Skeletal muscle satellite cell (primary cell): ENCODE measurements at regions not wholly inside any gene's neighbourhood (a gene's known extent, or its start where the extent isn't known, plus 50 kb on each side); places are given as distances from the start of the nearest gene placed in this dataset.

ENCODE experiments used
- H3K27me3 ChIP-seq: 2 replicates; pipeline ENCODE4 v1.7.0; 2013; ENCODE audit warnings: low read length; ENCODE audit not compliant: control insufficient read depth, insufficient read depth
- H3K36me3 ChIP-seq: 2 replicates; pipeline ENCODE4 v1.7.0; 2013; ENCODE audit warnings: mild to moderate bottlenecking, control low read depth, low read length; ENCODE audit not compliant: insufficient read depth
- H3K4me1 ChIP-seq: 2 replicates; pipeline ENCODE4 v1.7.0; 2013; ENCODE audit warnings: low read length; ENCODE audit not compliant: control insufficient read depth, insufficient read depth
- H3K4me2 ChIP-seq: 2 replicates; pipeline ENCODE4 v1.7.0; 2013; ENCODE audit warnings: mild to moderate bottlenecking, low read length
- H3K4me3 ChIP-seq: 2 replicates; pipeline ENCODE4 v1.7.0; 2013; ENCODE audit warnings: low read length
- H3K9ac ChIP-seq: 2 replicates; pipeline ENCODE4 v1.7.0; 2013; ENCODE audit warnings: mild to moderate bottlenecking, low read depth, low read length, moderate library complexity
- H3K9me3 ChIP-seq: replicated peaks from 2 replicates; pipeline ENCODE4 v1.7.0; 2013; ENCODE audit warnings: mild to moderate bottlenecking, control low read depth, low read length

DNA sequence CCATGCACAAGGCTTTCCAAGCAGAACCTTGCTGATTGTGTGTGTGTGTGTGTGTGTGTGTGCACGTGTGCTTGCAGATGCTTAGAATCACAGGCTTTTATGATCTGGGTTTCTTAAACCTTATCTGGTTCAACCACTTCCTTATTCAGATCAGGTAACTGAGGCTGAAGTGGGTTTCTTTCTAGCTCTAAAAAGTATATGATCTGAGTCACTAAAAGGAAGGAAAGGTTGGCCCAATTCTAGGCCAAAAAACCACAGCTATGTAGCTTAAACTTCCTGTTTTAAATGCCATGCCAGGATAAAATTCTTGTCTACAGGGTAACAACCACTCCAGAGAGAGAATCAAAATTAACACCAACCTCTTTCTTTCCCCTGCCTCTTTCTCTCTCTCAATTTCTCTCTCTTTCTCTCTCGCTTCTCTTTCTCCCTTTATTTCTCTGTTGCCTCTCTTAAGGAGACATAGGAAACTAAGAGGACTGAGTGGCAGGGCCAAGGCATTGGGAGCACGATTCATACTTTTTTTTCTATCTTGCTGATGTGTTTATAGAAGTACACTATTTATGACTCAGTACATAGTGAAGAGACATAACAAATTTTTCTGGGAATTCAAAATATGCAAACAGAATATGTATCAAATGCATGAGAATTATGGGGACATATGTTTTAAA, 140.3 kb downstream of the TRIB2 start:
- Histone ChIP-seq H3K4me1 (peaks cover 40% of the 10 kb centered on the region), H3K4me3 (no peak overlapping the region), H3K9me3 (no peaks in the 10 kb centered on the region), H3K27me3 (no peaks in the 10 kb centered on the region), H3K9ac (peak overlapping the region; percentile 62), H3K4me2 (peak overlapping the region; percentile 72), H3K36me3 (no peaks in the 10 kb centered on the region)

GRCh38 chr2:12857891-12858290, 141.2 kb downstream of the TRIB2 start:
- Histone ChIP-seq H3K9me3 (no peaks in the 10 kb centered on the region), H3K27me3 (no peaks in the 10 kb centered on the region), H3K9ac (peak overlapping the region; percentile 6), H3K36me3 (no peaks in the 10 kb centered on the region), H3K4me2 (peak overlapping the region; percentile 72), H3K4me3 (no peak overlapping the region), H3K4me1 (peaks cover 40% of the 10 kb centered on the region)

GRCh38 chr2:12858786-12859185, 142.1 kb downstream of the TRIB2 start:
- H3K4me2 ChIP-seq, result no peak overlapping the region
- no peaks in the 10 kb centered on the region for H3K36me3 ChIP-seq
- no peak overlapping the region for H3K4me3 ChIP-seq
- H3K9ac ChIP-seq, result no peak overlapping the region
- peaks cover 40% of the 10 kb centered on the region for H3K4me1 ChIP-seq
- H3K9me3 ChIP-seq, result peaks cover 2% of the 10 kb centered on the region
- no peaks in the 10 kb centered on the region for H3K27me3 ChIP-seq

GRCh38 chr2:12861344-12861930, 144.7 kb downstream of the TRIB2 start:
- H3K27me3 ChIP-seq, result no peaks in the 10 kb centered on the region

DNA sequence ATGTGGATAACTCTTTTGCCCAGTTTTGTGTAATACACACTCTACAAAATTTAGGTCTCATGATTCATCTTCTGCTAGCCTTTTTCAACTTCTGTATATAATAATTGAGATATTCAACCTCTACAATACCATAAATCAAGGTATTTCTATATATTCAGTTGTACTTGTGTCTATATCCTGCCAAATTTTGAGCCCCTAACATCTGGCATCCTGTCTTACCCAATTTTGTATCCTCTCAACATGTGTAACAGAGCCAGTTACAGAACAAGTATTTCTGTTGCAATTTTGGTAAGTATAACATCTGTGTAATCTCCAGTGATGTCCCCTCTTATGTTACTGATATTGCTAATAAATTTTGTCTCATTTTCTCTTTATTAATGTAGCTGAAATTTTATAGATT, 145.8 kb downstream of the TRIB2 start:
- Histone ChIP-seq H3K4me1 (peaks cover 24% of the 10 kb centered on the region), H3K36me3 (no peaks in the 10 kb centered on the region), H3K4me3 (no peak overlapping the region), H3K4me2 (no peak overlapping the region), H3K9me3 (peaks cover 6% of the 10 kb centered on the region), H3K27me3 (no peaks in the 10 kb centered on the region), H3K9ac (no peak overlapping the region)

More at GRCh38 chr2:12861344-12861930, 144.7 kb downstream of the TRIB2 start:
- H3K9me3 ChIP-seq, result peaks cover 6% of the 10 kb centered on the region
- H3K4me3 ChIP-seq, result no peak overlapping the region
- H3K9ac ChIP-seq, result no peak overlapping the region
- H3K4me1 ChIP-seq, result peaks cover 35% of the 10 kb centered on the region
- H3K36me3 ChIP-seq, result no peaks in the 10 kb centered on the region
- no peak overlapping the region for H3K4me2 ChIP-seq

GRCh38 chr2:12863937-12864336, 147.2 kb downstream of the TRIB2 start:
- H3K27me3 ChIP-seq, result no peaks in the 10 kb centered on the region
- H3K36me3 ChIP-seq, result no peaks in the 10 kb centered on the region
- H3K4me1 ChIP-seq, result peaks cover 10% of the 10 kb centered on the region
- peaks cover 6% of the 10 kb centered on the region for H3K9me3 ChIP-seq
- no peak overlapping the region for H3K9ac ChIP-seq
- H3K4me3 ChIP-seq, result no peak overlapping the region
- H3K4me2 ChIP-seq, result no peak overlapping the region

- Histone ChIP-seq H3K4me1 (no peaks in the 10 kb centered on the region), H3K4me2 (no peak overlapping the region), H3K9ac (no peak overlapping the region), H3K4me3 (no peak overlapping the region), H3K9me3 (peaks cover 6% of the 10 kb centered on the region), H3K27me3 (no peaks in the 10 kb centered on the region), H3K36me3 (no peaks in the 10 kb centered on the region)
These were observed 151.0 kb downstream of the TRIB2 start for GRCh38 chr2:12867631-12868287.

- Histone ChIP-seq H3K36me3 (no peaks in the 10 kb centered on the region), H3K4me1 (no peaks in the 10 kb centered on the region), H3K4me3 (no peak overlapping the region), H3K4me2 (no peak overlapping the region), H3K9me3 (no peaks in the 10 kb centered on the region), H3K27me3 (no peaks in the 10 kb centered on the region), H3K9ac (no peak overlapping the region)
These were observed 154.0 kb downstream of the TRIB2 start for GRCh38 chr2:12870692-12871091.

DNA sequence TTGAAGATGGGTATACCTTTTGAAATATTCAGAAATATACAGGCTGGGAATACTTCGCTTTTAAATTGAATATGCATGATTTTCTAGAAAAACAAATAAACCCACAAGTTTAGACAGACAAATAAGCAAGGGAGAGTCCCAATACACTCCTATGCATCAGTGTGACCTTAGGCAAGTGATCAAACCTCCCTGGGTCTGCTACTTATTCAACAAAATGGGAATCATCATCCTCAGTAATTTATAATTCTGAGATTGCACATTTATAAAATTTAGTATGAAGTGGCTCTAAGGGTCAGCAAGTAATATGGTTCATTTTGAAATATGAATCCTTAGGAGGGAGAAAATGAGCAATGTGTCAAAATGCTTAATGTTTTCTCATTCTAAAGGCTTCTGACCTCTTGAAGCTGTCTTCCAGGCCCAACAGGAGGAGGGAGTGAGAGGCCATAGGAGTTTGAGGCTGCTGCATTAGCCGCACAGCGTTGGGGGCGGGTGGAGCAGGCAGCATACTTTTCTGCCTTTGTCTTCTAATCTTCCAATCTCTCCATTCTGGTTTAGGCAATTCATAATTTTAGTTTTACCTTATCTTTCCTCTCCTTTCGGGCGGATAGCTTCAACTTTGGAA, 155.1 kb downstream of the TRIB2 start:
- Histone ChIP-seq H3K36me3 (no peaks in the 10 kb centered on the region), H3K4me2 (no peak overlapping the region), H3K4me3 (no peak overlapping the region), H3K4me1 (no peaks in the 10 kb centered on the region), H3K9me3 (no peaks in the 10 kb centered on the region), H3K9ac (no peak overlapping the region), H3K27me3 (no peaks in the 10 kb centered on the region)

DNA sequence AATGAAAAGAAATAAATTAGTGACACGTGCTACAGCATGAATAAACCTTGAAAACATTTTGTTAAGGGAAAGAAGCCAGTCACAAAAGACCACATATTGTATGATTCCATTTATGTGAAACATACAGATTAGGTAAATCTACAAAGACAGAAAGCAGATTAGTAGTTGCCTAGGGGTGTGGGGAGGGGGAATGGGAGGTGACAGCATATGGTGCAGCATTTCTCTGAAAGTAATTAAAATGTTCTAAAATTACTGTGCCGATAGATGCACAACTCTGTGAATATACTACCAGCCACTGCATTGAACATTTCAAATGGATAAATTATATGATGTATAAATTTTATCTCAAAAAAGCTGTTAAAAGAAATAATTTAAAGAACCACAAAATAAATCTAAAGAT, 161.0 kb downstream of the TRIB2 start:
- H3K9me3 ChIP-seq, result no peaks in the 10 kb centered on the region
- no peaks in the 10 kb centered on the region for H3K27me3 ChIP-seq
- H3K4me2 ChIP-seq, result no peak overlapping the region
- no peak overlapping the region for H3K4me3 ChIP-seq
- H3K36me3 ChIP-seq, result no peaks in the 10 kb centered on the region
- no peaks in the 10 kb centered on the region for H3K4me1 ChIP-seq
- H3K9ac ChIP-seq, result no peak overlapping the region

GRCh38 chr2:12879649-12880048, 162.9 kb downstream of the TRIB2 start:
- Histone ChIP-seq H3K9me3 (no peaks in the 10 kb centered on the region), H3K4me1 (peaks cover 9% of the 10 kb centered on the region), H3K36me3 (no peaks in the 10 kb centered on the region), H3K4me3 (no peak overlapping the region), H3K4me2 (no peak overlapping the region), H3K9ac (no peak overlapping the region), H3K27me3 (no peaks in the 10 kb centered on the region)
